ENCODE measurements at regions not wholly inside any gene's neighbourhood (a gene's known extent, or its start where the extent isn't known, plus 50 kb on each side); places are given as distances from the start of the nearest gene placed in this dataset.

DNA sequence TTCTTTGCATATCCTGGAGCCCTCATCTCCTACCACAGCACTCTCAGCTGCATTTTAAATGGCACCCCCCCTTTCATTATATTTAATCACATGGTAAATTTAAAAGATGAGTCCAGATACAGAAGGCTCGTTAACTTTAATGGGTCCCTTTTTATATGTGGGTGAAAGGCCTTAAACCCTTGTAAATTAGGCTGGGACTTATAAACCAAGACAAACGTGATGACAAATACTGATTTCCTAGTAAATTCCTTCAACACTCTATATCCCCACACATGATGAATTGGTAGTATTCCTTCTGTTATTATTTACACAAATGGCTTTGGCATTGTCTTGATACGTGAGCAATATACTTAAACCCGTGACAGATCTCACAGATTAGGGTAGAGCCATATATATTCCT is 210.6 kb downstream of the CAAP1 start:
- TF ChIP-seq, protein P1, sequence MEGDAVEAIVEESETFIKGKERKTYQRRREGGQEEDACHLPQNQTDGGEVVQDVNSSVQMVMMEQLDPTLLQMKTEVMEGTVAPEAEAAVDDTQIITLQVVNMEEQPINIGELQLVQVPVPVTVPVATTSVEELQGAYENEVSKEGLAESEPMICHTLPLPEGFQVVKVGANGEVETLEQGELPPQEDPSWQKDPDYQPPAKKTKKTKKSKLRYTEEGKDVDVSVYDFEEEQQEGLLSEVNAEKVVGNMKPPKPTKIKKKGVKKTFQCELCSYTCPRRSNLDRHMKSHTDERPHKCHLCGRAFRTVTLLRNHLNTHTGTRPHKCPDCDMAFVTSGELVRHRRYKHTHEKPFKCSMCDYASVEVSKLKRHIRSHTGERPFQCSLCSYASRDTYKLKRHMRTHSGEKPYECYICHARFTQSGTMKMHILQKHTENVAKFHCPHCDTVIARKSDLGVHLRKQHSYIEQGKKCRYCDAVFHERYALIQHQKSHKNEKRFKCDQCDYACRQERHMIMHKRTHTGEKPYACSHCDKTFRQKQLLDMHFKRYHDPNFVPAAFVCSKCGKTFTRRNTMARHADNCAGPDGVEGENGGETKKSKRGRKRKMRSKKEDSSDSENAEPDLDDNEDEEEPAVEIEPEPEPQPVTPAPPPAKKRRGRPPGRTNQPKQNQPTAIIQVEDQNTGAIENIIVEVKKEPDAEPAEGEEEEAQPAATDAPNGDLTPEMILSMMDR (IDR thresholded peaks at IDR 0.05) = no peak
- no peak for TF ChIP-seq POLR2A (IDR thresholded peaks at IDR 0.05)
